Natural killer cell (primary cell): ENCODE measurements at regions not wholly inside any gene's neighbourhood (a gene's known extent, or its start where the extent isn't known, plus 50 kb on each side); places are given as distances from the start of the nearest gene placed in this dataset.

Experiments
- ATAC-seq, 3 donors: fragments of 150-1000 bp in 2 of 3; fragments of 200-7000 bp in 1 of 3; cut with Tn5 transposase; 1 replicate in 1 of 3; 2 replicates in 2 of 3; pipeline ENCODE4 v1.10.0; 2021; ENCODE audit warnings: mild to moderate bottlenecking in 2 of 3, moderate library complexity in 2 of 3
- DNase-seq, 2 donors: peaks; one replicate each; pipeline versions ENCODE4 v3.0.0 to v3.0.0-alpha.2; 2013 to 2021; ENCODE audit warnings: mixed read lengths in 1 of 2
- H3K27ac ChIP-seq: one replicate; pipeline ENCODE4 v1.5.1; 2013; ENCODE audit warnings: mild to moderate bottlenecking, low read length
- H3K27me3 ChIP-seq: one replicate; pipeline ENCODE4 v1.6.1; 2013; ENCODE audit warnings: low read length; ENCODE audit not compliant: control insufficient read depth, insufficient read depth
- H3K36me3 ChIP-seq: one replicate; pipeline ENCODE4 v1.6.1; 2013; ENCODE audit warnings: low read length; ENCODE audit not compliant: control insufficient read depth, insufficient read depth
- H3K4me1 ChIP-seq: one replicate; pipeline ENCODE4 v1.6.1; 2013; ENCODE audit warnings: low read length; ENCODE audit not compliant: control insufficient read depth, insufficient read depth
- H3K4me3 ChIP-seq: one replicate; pipeline ENCODE4 v1.5.1; 2013; ENCODE audit warnings: low read length
- H3K9me3 ChIP-seq: one replicate; pipeline ENCODE4 v1.6.1; 2013; ENCODE audit warnings: low read length; ENCODE audit not compliant: control insufficient read depth, insufficient read depth
- H3K27ac Mint-ChIP-seq, 2 donors: one replicate each; pipeline ENCODE4 v1.8.0; 2022; ENCODE audit warnings: mild to moderate bottlenecking in 2 of 2, mixed read lengths in 2 of 2, moderate library complexity in 1 of 2
- H3K27me3 Mint-ChIP-seq, 2 donors: one replicate each; pipeline ENCODE4 v1.8.0; 2022; ENCODE audit warnings: low read depth in 2 of 2, mixed read lengths in 2 of 2
- H3K36me3 Mint-ChIP-seq: one replicate; pipeline ENCODE4 v1.8.0; 2022; ENCODE audit warnings: mixed read lengths
- H3K4me1 Mint-ChIP-seq, 2 donors: one replicate each; pipeline ENCODE4 v1.8.0; 2022; ENCODE audit warnings: mixed read lengths in 2 of 2
- H3K4me3 Mint-ChIP-seq: one replicate; pipeline ENCODE4 v1.8.0; 2022; ENCODE audit warnings: mild to moderate bottlenecking, moderate library complexity, mixed read lengths
- H3K9me3 Mint-ChIP-seq, 2 donors: one replicate each; pipeline ENCODE4 v1.8.0; 2022; ENCODE audit warnings: mixed read lengths in 2 of 2
- CTCF ChIP-seq: fragments of 200-600 bp; IDR thresholded peaks from one replicate; pipeline ENCODE4 v1.8.0; 2022; ENCODE audit warnings: antibody characterized with exemption
- WGBS: methylation state at CpG from one replicate; pipeline ENCODE4 v1.1.7; 2013; ENCODE audit warnings: missing lambda C conversion rate; ENCODE audit not compliant: insufficient coverage; 5-methylcytosine and 5-hydroxymethylcytosine counted together
- intact Hi-C: fragments of 100-400 bp; cut with micrococcal nuclease; formaldehyde crosslinking; loops from one replicate; pipeline ENCODE4 v1.14.2; 2022

- Histone ChIP-seq H3K4me3 (no peak overlapping the region), H3K27me3 (no peaks in the 10 kb centered on the region), H3K36me3 (no peaks in the 10 kb centered on the region), H3K27ac (no peak overlapping the region), H3K4me1 (no peaks in the 10 kb centered on the region), H3K9me3 (no peaks in the 10 kb centered on the region)
- Mint-ChIP-seq H3K36me3 (peaks cover 10% of the 10 kb centered on the region), H3K27me3 (no peaks in the 10 kb centered on the region), H3K9me3 (peaks cover 16 to 25% of the 10 kb centered on the region in 2 donors), H3K4me3 (no peak overlapping the region), H3K4me1 (no peaks in the 10 kb centered on the region), H3K27ac (no peak overlapping the region)
- WGBS, result 78% methylated on average over 2 of the region's 2 CpGs
- no peak for TF ChIP-seq CTCF
- no peak for DNase-seq
- intact Hi-C loops, result no loop called here
- ATAC-seq, result no peak
These were observed 442.3 kb upstream of the RGPD4 start for GRCh38 chr2:107384422-107384821.

GRCh38 chr2:107385921-107386320 is 440.8 kb upstream of the RGPD4 start:
- H3K27ac ChIP-seq, result no peak overlapping the region
- H3K27me3 Mint-ChIP-seq, result no peaks in the 10 kb centered on the region
- no peak overlapping the region for H3K4me3 ChIP-seq
- no peak for ATAC-seq
- peaks cover 12 to 22% of the 10 kb centered on the region in 2 donors for H3K9me3 Mint-ChIP-seq
- H3K27ac Mint-ChIP-seq, result no peak overlapping the region
- no peak for DNase-seq
- WGBS, result 83% methylated on average over 1 of the region's 1 CpG
- H3K4me1 ChIP-seq, result no peaks in the 10 kb centered on the region
- intact Hi-C loops, result no loop called here
- no peak overlapping the region for H3K4me3 Mint-ChIP-seq
- H3K9me3 ChIP-seq, result no peaks in the 10 kb centered on the region
- no peak for TF ChIP-seq CTCF
- H3K36me3 ChIP-seq, result no peaks in the 10 kb centered on the region
- H3K27me3 ChIP-seq, result no peaks in the 10 kb centered on the region
- H3K4me1 Mint-ChIP-seq, result no peaks in the 10 kb centered on the region
- H3K36me3 Mint-ChIP-seq, result peaks cover 10% of the 10 kb centered on the region

- Mint-ChIP-seq H3K4me1 (no peaks in the 10 kb centered on the region), H3K27me3 (no peaks in the 10 kb centered on the region), H3K36me3 (peaks cover 10% of the 10 kb centered on the region), H3K27ac (no peak overlapping the region), H3K4me3 (no peak overlapping the region), H3K9me3 (peaks cover 9 to 20% of the 10 kb centered on the region in 2 donors)
- no peaks in the 10 kb centered on the region for H3K36me3 ChIP-seq
- no peaks in the 10 kb centered on the region for H3K4me1 ChIP-seq
- DNase-seq, result no peak
- no peak for TF ChIP-seq CTCF
- H3K27me3 ChIP-seq, result no peaks in the 10 kb centered on the region
- H3K27ac ChIP-seq, result no peak overlapping the region
- H3K9me3 ChIP-seq, result no peaks in the 10 kb centered on the region
- intact Hi-C loops, result no loop called here
- ATAC-seq, result no peak
- no peak overlapping the region for H3K4me3 ChIP-seq
- 94% methylated on average over 32 of the region's 32 CpGs for WGBS
These were observed 434.4 kb upstream of the RGPD4 start for GRCh38 chr2:107392241-107392704.

- H3K4me1 ChIP-seq, result no peaks in the 10 kb centered on the region
- H3K4me3 Mint-ChIP-seq, result no peak overlapping the region
- no peaks in the 10 kb centered on the region for H3K9me3 ChIP-seq
- no peak overlapping the region for H3K27ac Mint-ChIP-seq
- no peaks in the 10 kb centered on the region for H3K4me1 Mint-ChIP-seq
- no peak overlapping the region for H3K27ac ChIP-seq
- intact Hi-C loops, result no loop called here
- peaks cover 6% of the 10 kb centered on the region for H3K36me3 Mint-ChIP-seq
- no peak overlapping the region for H3K4me3 ChIP-seq
- H3K36me3 ChIP-seq, result no peaks in the 10 kb centered on the region
- no peak for DNase-seq
- ATAC-seq, result no peak
- no peak for TF ChIP-seq CTCF
- peaks cover 8 to 20% of the 10 kb centered on the region in 2 donors for H3K9me3 Mint-ChIP-seq
- H3K27me3 Mint-ChIP-seq, result no peaks in the 10 kb centered on the region
- no peaks in the 10 kb centered on the region for H3K27me3 ChIP-seq
These were observed 433.2 kb upstream of the RGPD4 start for GRCh38 chr2:107393516-107393915.
